ENCODE measurements at regions not wholly inside any gene's neighbourhood (a gene's known extent, or its start where the extent isn't known, plus 50 kb on each side); places are given as distances from the start of the nearest gene placed in this dataset.
"Not testable (repeated sequence)": the region's sequence is repeated elsewhere in the genome, so short reads cannot be mapped to it uniquely, and the experiment has no call there.

DNA sequence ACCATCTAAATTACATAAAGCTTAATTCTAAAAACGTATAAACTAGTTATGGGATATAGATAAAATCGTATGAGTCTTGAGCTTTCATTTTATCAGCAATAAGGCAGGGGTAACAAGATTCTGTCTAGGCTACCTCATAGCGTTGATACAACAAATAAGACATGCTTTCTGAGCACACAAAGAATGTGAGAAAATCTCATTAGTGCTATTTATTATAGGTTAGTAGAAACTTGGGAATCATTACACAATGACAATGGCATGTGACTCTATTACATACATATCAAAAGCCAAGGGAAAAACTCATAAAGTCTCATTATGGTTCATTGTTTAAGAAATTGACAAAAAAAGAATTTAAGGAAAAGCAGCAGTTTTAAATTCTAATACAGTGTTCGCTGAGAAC, 448.6 kb downstream of the PLK2 start:
- DNase-seq: no peak

DNA sequence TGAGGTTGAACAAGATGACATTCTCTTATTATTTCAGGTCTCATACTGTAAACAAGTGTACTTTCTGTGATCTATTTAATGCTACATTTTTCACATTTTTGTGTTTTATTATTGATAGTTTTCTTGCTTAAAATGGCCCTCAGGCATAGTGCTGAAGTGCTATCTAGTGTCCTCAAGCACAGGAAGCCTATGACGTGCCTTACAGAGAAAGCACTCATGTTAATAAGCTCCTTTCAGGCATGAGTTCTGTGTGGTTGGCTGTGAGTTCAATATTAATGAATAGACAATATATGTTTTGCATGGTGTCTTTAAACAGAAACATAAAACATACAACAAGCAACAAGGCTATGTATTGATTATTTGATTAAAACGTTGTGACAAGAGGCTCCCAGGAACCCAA, 450.1 kb downstream of the PLK2 start:
- no peak for DNase-seq

DNA sequence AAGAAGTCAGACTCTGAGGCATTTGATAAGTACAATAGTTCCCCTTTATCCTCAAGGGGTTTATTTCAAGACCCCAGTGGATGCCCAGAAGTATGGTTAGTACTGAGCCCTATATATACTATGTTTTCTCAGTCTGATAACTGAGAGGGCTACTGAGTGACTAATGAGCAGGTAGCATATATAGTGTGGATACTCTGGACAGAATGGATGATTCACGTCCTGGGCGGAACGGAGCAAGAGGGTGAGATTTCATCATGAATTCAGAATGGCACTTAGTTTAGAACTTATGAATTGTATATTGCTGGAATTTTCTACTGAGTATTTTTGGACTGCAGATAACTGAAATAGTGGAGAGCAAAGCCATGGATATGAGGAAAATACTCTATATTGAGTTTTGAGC, 457.6 kb downstream of the PLK2 start:
- no peak for DNase-seq

- no peak for DNase-seq
Measured at GRCh38 chr5:57993866-57994265, 466.0 kb downstream of the PLK2 start.

- DNase-seq: no peak
Measured at GRCh38 chr5:57989378-57989777, 470.5 kb downstream of the PLK2 start.

GRCh38 chr5:57988813-57989212, 471.1 kb downstream of the PLK2 start:
- no peak for DNase-seq

GRCh38 chr5:57987552-57987951, 472.3 kb downstream of the PLK2 start:
- no peak for DNase-seq

GRCh38 chr5:57986761-57987341, 473.0 kb downstream of the PLK2 start:
- no peak for DNase-seq

- DNase-seq: no peak
Measured at GRCh38 chr5:57983426-57983825, 476.5 kb downstream of the PLK2 start.

DNA sequence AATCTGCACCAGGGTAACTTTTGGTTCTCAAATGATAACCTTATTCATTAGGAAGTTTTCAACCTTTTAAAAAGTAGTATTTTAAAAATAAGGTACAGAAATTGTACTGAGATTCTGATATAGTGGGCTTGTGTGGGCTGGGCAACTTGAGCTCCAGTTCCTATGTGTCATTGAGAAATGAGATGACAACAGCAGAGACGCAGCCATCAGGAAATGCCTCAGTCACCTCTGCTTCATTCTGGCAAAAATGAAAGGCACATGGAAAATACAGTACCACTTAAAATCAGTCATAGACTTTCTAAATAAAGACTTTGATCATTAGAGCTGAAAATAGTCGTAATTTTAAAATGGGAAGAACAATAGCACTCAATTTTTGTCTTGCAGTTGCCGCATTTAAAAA, 480.2 kb downstream of the PLK2 start:
- no peak for DNase-seq

- DNase-seq: no peak
Measured at GRCh38 chr5:57976506-57976905, 483.4 kb downstream of the PLK2 start.

- not testable (repeated sequence) for DNase-seq
Measured at GRCh38 chr5:57972099-57972498, 487.8 kb downstream of the PLK2 start.

- DNase-seq: no peak
Measured at GRCh38 chr5:57960569-57960968, 478.0 kb upstream of the ACTBL2 start.

DNA sequence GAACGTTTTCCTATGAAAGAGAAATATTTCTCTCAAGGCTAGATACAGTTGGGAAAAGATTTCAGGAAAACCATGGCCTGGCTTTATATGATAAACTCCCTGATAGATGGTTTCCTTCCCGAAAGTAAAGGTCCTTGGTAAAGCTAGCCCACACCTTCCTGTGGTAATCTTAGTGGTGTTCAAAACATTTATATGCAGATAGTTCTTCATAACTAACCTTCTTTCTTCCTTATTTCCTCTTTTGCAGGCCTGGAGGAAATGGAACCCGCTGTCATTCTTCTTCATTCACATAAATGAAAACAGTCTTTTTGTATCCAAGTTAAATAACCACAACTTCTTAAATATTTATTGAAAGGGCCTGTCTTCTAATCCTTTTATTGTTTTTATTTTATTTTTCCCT, 474.0 kb upstream of the ACTBL2 start:
- DNase-seq: no peak

- no peak for DNase-seq
Measured at GRCh38 chr5:57955511-57955910, 472.9 kb upstream of the ACTBL2 start.

DNA sequence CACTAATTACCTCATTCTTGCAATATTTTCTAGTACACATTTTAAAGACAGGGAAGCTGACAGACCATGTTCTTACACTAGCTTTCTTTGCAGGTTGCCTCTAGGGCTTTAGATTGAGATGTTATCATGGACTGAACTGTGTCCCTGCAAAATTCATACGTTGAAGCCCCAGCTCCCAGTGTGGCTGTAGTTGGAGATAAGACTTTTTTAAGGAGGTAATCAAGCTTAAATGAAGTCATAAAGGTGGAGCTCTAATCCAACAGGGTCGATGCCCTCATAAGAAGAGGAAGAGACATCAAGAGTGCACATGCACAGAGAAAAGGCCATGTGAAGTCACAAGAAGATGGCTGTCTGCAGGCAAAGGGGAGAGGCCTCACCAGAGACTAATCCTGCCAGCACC, 471.2 kb upstream of the ACTBL2 start:
- DNase-seq: no peak

- no peak for DNase-seq
Measured at GRCh38 chr5:57950616-57951228, 468.1 kb upstream of the ACTBL2 start.

GRCh38 chr5:57948091-57948490, 465.5 kb upstream of the ACTBL2 start:
- no peak for DNase-seq

DNA sequence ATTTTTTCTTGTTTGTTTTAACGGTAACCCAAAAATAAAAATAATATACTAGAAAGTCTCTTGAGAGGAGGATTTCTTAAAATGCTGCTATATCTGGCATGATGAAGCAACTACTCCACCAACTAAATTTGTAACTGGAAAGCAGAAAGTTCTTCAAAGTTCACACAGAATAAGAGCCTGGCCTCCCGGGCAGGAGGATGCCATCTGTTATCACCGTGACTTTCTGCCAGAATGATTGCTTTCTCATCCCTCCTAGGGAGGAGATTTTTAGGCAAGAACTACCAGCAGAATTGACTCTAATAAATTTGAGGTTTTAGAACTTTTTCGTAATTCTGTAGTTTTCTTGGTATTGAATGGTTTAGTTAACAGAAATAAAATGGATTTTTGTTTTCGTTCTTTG, 464.6 kb upstream of the ACTBL2 start:
- DNase-seq: no peak

- DNase-seq: no peak
Measured at GRCh38 chr5:57940879-57941278, 458.3 kb upstream of the ACTBL2 start.

DNA sequence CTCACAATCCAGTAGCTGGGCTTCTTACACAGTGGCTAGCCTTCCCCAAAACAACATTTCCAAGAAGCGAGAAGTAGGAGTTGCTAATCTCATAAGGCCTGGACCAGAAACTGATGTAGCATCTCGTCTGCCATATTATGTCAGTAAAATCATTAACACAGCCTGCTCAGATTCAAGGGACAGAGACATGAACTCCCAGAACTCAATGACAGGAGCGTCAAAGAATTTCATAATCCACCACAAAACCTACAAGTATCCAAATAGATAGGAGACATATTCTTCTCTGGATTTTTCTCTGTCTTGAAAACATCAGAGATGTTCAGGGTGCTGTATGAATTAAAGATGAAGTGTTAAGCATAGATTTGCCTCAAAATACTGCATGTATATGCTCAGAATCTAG, 457.6 kb upstream of the ACTBL2 start:
- DNase-seq: no peak

DNA sequence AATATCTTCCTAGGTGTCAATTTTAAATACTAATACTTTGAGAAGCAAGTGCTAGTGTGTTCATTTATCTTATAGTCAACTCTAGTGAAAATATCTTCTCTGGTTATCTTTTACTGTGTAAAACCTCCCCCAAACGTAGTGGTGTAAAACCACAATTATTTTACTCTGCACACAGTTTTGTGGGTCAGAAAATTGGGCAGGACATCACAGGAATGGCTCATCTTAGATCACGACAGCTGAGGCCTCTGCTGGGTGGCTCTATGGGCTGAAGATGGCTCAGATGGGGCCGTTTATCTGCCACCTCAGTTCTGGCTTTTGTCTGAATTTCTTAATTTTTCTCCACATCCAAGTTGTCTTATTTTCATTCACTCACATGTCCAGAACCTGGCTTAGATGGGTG, 457.2 kb upstream of the ACTBL2 start:
- DNase-seq: no peak

GRCh38 chr5:57939335-57939734, 456.7 kb upstream of the ACTBL2 start:
- no peak for DNase-seq

- DNase-seq: no peak
Measured at GRCh38 chr5:57938174-57938557, 455.6 kb upstream of the ACTBL2 start.

DNA sequence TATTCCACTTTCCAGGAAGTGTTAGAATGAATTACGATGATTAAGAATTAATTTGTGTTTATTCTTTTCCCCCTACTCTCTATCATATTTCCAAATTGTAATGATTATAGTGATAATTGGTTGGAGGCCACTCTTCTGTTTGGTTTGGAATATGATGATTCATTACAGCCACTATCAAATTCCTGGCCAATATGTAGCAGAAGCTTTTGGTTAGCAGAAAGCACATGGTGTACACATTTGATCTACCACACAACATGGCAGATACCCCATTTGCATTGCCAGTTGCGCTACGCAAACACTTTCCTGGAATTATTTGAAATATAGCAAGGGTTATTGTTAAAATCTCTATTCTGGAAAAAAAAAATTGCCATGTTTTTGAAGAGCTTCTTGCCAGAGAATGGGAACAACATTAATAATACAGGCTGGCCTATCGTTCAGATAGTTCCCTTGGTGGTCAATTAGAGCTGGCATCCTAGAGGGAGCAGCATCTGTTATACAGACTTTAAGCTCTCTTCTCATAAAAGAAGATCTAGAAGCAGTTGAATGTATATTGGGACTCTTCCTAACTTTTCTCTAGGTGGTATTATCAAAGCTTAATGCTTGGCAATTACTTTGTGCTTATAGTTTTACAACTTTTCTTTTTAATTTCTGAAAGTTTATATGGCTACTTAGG, 455.0 kb upstream of the ACTBL2 start:
- no peak for DNase-seq
